GM19351 (cell line): ENCODE measurements at regions not wholly inside any gene's neighbourhood (a gene's known extent, or its start where the extent isn't known, plus 50 kb on each side); places are given as distances from the start of the nearest gene placed in this dataset.
"Not testable (repeated sequence)": the region's sequence is repeated elsewhere in the genome, so short reads cannot be mapped to it uniquely, and the experiment has no call there.

Experiments
- ATAC-seq: cut with Tn5 transposase; IDR thresholded peaks from one replicate; pipeline ENCODE4 v1.9.1; 2021; ENCODE audit warnings: mild to moderate bottlenecking, moderate library complexity; ENCODE audit not compliant: unreplicated experiment

DNA sequence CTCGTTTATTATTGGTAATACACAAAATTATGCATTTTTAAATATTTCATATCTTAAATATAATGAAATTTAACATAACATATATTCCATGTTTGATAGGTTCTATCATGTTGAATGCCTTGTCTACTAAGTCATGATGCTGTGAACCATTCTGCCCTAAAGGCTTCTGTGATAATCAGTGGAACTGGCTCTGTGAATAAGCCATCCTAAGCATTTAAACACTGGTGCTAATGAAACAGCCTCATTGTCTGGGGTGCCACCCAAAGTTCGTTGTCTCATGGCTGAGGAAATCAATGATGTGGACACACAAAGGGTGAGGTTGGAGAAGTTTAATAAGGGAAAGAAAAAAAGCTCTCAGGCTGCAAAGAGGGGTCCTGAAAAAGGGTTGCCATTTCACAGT lies 264.7 kb upstream of the ZRANB2 start:
- no peak for ATAC-seq

DNA sequence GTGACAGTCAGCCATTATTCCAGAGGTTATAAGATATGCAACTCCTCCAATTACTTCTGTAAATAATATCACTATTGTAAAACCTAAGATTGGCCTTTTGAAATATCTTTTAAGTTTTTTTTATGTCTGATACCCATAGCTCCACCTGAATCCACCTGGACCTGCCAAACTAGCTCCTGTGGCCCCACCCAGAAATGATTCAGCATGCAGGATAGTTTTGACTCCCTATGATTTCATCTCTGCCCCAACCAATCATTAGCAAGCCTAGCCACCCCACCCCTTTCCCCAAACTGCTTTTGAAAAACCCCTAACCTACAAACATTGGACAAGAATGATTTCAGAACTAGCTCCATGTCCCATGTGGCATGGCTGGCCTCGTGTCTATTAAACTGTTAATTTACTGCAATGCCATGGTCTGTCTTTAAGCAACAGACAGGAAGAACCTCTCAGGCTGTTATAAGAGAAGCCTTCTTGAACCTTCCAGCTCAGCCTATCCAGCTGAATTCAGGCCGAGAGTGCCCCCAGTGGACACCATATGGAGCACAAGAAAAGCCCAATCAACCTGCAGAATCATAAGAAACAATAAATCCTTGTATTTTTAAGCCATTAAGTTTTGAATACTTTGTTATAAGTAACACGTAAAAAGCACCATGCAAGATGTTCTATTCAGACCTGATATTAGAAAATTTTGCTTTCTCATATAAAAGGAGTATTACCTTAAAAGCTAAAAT lies 263.0 kb upstream of the ZRANB2 start:
- ATAC-seq: no peak

DNA sequence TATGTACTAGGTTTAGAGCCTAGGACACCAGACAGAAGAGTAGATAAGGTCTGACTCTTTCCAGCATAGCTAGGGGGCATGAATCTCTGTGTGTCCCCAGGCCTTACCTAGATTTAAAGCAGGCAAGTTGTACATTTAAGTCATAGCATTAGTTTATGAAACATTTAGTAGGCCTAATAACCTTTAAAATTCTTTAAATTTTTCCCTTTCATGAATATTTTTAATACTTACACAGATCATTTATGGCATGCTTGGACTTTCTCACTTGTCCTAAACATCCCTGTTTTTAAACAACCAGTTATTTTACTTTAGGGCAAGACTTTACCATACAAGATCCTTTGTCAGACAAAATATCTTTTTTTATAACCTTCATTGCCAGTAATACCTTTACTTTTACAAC lies 258.4 kb upstream of the ZRANB2 start:
- no peak for ATAC-seq

DNA sequence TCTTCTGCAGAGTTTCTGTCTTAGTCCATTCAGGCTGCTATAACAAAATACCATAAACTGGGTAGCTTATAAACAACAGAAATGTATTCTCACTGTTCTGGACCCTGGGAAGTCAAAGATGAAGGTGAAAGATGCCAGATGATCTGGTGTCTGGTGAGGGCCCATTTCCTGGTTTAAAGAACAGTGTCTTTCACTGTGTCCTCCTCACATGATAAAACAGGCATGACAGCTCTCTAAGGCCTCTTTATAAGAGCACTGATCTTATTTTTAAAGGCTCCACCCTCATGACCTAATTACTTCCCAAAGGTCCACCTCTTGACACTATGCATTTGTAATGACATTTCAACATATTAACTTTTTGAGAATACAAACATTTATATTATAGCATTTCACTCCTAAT lies 250.2 kb upstream of the ZRANB2 start:
- ATAC-seq: no peak

DNA sequence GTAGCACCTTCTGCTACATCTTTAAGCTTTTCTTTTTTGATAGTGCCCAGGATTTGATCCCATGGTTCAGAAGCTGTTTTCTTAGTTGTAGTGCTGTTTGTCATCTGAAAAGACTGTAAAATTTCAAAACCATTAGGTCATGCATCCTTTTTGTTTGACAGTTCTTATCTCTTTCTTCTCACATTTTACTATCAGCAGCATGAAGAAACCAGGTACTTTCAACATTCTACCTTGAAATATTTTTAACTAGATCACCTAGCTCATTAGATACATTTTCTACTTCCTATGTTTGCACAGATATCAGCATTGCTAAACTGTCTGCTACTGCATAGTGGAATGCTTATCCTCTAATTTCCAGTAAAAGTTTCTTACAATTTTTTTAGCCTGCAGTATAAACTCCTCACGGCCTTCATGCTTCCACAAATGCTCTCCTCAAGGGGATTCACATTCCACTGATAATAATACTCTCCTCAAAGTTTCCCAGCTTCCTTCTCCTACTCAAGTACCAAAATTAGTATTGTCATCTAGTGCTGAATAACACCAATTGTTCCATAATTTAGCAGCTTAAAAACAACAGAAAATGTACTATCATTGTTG lies 243.9 kb upstream of the ZRANB2 start:
- ATAC-seq: no peak

DNA sequence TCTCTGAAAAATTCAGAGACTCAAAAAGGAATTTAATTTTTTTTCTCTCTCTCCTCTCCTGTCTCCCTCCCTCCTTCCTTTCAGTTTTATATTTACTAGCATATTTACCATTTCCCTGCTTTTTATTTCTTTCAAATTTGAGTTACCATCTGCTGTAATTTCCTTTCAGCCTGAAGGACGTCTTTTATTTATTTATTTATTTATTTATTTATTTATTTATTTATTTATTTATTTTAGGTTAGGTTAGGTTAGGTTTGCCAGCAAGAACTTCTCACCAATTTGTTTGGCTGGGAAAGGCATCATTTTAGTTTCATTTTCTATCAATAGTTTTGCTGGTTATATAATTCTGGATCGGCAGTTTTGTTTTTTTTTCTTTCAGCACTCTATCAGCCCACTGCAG lies 231.7 kb upstream of the ZRANB2 start:
- ATAC-seq: no peak

DNA sequence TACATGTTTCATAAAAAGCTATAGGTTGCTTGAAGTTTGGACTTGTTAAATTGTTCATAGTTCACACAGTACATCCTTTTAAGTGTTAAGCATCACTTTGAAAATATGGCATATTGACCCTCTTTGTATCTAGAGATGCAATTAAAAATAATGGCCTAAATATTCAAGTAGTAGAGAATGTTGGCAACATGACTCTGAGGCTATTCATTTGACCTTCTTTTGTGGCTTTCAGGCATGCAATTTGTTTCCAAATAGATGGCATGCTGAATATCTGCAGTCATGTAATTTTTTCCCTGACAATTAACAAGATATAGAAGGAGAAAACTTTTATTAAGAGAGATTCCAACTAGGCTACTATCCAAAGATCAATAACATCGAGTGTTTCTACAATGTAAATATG lies 230.5 kb upstream of the ZRANB2 start:
- no peak for ATAC-seq

DNA sequence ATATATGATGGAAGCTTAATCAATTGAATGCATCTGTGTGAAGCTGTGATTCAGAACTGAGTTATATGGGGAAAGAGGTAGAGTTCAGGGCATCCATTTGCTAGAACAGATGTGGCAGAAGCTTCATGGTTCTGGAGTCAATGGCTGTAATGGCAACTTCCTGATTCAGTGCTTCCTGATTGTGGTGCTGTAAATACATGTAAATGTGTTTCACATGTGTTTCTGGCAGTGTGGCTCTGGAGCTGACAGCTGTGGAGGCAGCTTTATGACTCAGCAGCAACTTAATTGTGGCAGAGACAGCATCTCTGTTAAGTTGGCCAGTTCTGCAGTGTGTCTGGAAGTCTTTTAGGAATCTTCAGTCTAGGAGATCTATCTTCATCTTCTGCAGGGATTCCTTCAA lies 226.6 kb upstream of the ZRANB2 start:
- ATAC-seq: peak; percentile 43

DNA sequence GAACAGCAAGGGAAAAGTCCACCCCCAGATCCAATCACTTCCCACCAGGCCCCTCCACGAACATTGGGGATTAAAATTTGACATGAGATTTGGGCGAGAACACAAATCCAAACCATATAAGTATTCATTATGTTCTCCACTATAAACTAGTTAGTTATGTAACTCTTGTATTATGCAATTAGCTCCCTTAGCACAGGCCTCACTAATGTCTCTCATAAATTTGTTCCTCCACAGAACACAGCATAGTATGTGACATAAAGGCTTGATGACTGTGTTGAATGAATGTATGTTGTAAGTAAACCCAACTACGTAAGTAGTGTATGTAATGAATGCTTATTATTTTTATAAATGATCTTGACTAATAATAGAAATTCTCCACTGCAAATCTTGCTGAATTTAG lies 223.3 kb upstream of the ZRANB2 start:
- ATAC-seq: no peak

DNA sequence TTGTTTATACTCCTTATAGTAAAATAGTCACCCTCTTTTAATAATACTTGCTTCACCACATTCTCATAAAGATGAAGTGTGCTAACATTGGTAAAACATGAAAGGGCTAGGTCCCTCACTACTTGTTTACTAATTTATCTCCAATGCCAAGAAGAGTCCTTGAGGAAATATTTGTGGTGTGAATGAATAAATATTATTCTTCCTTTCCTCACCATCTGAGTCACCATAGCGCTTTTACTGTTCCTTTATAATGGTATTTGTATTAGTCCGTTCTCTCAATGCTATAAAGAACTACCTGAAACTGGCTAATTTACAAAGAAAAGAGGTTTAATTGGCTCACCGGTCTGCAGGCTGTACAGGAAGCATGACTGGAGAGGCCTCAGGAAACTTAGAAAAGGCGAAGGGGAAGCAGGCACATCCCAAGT lies 222.8 kb upstream of the ZRANB2 start:
- ATAC-seq: no peak

DNA sequence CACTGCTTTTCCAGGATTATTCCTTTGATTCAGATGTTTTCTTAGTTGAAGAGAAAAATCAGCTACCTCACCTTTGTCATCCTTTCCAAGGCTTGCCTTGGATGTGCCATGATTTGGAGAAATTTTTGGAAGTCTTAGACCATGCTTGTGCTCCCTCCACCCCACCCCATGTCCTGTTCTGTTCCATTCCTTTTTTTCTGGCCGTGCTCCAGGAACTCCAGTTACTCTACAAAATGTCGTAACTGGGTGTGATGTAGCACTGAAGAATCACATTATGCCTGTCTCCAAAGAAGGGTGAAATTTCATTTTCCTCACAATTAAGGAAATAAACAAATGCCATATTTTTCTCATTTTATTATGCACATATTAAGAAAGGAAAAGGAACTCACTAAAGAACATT lies 217.8 kb upstream of the ZRANB2 start:
- ATAC-seq: no peak

DNA sequence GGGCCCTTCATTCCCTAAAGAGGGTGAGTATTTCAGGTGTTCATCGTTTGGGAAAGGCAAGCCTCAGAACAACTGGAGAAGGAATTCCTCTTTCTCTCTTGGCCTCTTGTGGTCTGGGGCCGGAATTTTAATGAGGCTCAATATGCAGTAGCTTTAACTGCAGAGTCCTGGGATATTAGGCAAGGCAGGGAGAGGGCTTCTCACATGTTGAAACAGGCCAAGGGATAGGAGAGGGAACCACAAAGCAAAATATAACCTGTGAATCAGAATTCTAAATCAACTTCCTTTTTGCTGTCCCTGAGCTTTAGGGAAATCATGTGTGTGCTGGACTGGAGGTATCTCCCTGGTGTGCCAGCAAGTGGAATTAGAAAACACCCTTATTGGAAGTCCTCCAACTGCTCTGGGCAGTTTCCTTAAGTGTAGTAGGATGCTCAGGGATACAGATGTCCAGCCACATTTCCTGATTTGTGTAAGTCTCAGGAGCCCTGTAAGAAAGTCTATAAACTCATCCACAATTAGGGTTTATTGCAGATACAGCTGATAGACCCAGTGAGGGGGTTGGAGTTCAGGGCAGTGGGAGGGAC lies 215.8 kb upstream of the ZRANB2 start:
- ATAC-seq: no peak

DNA sequence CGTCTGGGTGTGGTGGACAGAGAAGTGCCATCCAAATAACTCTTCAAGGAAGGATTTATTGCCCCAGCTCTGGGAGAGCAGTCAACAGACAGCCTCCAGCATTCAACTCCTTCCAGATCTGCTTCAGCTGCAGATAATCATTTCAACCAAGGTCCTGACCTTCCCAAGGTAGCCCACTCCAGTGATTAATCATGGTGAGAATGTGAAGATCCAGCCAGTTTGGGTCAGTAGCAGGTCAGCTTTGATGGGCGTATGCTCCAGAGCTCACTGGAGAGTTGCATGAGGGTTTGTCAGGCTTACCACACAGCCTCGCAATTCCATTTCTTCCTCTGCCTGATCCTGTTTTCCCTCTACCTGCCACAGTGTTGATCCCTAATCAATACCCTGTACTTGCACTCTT lies 214.5 kb upstream of the ZRANB2 start:
- ATAC-seq: no peak

DNA sequence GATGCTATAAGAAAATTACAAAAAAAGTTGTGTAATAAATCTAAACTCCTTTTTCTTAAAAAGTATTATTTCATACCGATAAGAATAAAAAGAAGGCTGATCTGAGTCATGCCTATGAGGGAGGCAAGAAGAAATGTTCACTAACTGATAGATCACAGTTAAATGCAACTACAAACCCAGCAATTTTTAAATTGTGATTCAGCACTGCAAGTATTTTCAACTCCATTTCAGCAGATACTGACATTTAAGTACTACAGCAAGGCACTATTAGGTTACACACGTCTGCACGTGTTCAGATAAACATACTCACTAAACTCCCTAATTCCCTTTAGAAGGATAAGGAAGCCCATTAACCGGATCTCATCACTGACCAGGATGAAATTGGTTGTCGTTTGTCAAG lies 213.3 kb upstream of the ZRANB2 start:
- ATAC-seq: no peak

DNA sequence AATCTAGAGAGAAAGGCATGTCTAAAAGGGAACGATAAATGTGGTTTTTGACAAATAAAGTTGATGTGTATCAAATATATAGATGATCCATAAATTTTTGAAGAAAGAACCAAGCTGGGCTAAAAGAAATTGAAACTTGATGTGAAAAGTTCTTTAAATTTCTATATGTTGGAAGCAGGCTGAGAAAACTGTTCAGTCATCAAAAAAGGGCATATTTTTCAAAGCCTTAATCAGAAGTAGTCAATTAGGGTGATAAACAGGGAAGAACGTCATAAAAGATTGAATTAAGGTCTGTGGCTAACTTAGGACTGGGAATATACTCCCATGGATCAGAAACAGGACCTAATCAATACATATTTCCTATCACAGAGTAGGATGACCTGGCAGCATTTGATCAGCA lies 211.4 kb upstream of the ZRANB2 start:
- ATAC-seq: no peak

DNA sequence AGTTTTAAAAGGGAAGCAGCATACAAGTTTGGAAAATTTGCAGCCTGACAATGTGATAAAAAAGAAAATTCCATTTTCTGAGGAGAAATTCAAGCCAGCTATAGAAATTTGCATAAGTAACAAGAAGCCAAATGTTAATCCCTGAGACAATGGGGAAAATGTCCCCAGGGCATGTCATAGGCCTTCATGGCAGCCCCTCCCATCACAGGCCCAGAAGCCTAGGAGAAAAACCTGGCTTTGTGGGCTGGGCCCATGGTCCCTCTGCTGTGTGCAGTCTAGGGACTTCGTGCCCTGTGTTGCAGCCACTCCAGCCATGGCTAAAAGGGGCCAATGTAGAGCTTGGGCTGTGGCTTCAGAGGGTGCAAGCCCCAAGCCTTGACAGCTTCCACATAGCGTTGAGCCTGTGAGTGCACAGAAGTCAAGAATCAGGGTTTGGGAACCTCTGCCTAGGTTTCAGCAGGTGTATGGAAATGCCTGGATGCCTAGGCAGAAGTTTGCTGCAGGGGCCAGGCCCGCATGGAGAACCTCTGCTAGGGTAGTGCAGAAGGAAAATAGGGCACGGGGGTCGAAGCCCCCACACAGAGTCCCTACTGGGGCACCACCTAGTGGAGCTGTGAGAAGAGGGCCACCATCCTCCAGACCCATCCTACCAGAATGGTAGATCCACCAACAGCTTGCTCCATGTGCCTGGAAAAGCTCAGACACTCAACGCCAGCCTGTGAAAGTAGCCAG lies 209.8 kb upstream of the ZRANB2 start:
- ATAC-seq: not testable (repeated sequence)

DNA sequence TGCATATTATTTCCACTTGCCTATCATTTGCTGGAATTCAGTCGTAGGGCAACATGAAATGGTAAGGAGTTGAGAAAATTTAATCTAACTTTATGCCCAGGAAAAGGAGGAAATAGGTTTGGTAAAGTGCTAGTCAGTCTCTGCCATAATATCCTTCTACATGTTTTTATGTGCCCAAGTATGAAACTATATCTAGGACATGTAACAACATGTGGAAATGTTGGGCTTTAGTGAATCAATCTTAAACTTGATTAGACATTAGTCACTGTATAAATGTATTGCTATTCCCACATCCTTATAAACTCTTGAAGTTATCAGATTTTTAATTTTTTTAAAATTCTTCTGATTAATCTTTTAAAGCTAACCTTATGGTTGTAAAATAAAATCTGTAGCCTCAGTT lies 204.7 kb upstream of the ZRANB2 start:
- no peak for ATAC-seq

DNA sequence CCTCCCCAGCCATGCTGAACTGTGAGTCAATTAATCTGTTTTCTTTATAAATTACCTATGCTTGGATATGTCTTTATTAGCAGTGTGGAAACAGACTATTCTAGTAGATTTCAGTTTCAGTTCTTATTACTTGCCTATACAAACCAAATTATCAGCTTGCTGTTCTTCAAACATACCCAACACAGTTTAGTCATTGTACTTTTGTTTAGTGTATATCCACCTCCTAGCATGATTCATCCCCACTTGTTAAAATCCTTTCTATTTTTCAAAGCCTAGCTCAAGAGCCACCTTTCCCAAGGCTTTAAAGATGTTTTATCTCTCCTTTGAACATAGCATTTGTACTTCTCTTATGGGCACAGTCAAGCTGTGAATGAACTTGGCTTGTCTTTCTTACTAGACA lies 195.6 kb upstream of the ZRANB2 start:
- no peak for ATAC-seq

DNA sequence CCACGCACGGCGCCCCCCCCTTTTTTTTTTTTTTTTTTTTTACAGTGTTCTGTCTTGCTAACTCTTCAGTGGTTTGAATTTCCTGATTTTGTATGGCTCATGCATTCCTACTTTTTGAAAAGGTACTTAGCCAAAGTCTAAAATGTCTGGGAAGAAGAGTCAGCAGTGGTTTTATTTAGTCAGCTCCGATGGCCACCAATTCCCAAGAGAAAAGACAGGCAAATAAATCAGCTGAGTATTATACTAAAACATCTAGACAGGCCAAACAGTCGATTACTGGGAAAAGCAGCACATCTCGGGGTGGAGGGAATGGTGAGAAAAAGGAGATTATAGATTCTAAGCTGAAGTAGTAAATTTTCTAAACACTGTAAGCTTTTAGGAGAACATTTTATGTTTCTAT lies 192.5 kb upstream of the ZRANB2 start:
- no peak for ATAC-seq

DNA sequence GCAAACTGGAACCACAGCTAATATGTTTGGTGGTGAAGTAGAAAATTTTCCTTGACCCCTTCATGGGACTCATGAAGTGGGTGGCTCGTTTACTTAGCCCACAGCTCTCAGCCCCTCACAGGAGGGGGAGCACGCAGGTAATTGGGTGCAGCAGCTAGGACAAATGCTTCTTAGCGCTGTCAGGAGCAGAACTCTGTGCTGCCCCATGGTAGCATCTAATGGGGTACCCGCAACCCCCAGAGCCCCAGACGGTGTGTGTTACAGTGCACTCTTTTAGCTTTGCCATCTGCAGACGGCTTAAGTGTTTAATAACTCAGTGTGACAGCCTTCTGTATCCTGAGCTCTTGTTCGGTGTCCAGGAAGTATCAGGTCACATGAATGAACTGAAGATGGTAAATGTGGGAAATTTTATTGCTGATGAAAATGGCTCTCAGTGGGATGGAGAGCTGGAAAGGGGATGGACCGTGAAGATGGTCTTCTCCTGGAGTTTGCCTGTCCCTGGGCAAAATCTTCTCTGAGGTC lies 189.6 kb upstream of the ZRANB2 start:
- no peak for ATAC-seq

DNA sequence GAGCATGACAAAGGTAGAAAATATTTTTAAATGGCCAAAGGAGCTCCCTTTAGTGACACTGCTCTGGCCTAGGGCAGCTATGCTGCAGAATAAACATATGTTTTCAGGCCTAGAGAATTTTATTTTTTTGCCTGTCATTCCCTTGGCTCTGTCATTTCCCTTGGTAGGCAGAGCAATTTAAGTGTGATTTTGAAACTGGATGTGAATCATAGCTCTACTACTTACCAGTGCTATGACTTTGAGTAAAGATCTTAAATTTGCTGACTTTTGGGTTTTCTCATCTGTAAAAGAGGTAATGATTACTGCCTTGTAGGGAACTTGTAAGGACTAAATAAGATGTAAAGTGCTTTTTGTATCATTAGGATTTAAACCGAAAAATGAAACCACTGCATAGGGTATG lies 189.0 kb upstream of the ZRANB2 start:
- no peak for ATAC-seq

DNA sequence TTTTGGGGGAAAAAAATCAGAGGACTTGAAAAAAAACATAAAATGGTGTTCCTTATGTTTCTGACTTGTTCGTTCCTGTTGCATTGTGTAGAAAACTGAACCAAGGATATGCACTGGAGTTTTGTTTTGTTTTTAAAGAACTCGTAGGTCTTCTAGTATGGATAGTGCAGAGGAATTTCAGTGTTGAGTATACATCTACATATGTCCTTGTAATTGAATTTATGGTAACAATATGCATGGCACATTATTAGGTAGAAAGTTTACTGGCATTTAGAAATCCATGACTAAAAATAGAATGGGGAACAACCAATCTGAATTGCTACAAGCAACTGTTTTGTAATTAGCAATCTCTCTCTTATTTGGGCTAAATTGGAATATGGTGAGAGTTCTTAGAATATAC lies 188.3 kb upstream of the ZRANB2 start:
- no peak for ATAC-seq
